ENCODE measurements at regions not wholly inside any gene's neighbourhood (a gene's known extent, or its start where the extent isn't known, plus 50 kb on each side); places are given as distances from the start of the nearest gene placed in this dataset.

GRCh38 chr3:143901105-143901504 lies 52.8 kb upstream of the SLC9A9 start:
- Histone ChIP-seq H3K4me3 (no peak overlapping the region), H3K9me3 (no peaks in the 10 kb centered on the region), H3K27ac (no peak overlapping the region), H3K36me3 (no peaks in the 10 kb centered on the region), H3K4me1 (peaks cover 0 to 3% (median 0%) of the 10 kb centered on the region in 4 donors), H3K27me3 (no peaks in the 10 kb centered on the region)
- no peak for TF ChIP-seq POLR2A (IDR thresholded peaks at IDR 0.05)
- TF ChIP-seq EP300 (IDR thresholded peaks at IDR 0.05): no peak
- TF ChIP-seq CTCF (IDR thresholded peaks at IDR 0.05): no peak
- no peak for DNase-seq (ENCODE audit: low spot score in 2 of 2)

DNA sequence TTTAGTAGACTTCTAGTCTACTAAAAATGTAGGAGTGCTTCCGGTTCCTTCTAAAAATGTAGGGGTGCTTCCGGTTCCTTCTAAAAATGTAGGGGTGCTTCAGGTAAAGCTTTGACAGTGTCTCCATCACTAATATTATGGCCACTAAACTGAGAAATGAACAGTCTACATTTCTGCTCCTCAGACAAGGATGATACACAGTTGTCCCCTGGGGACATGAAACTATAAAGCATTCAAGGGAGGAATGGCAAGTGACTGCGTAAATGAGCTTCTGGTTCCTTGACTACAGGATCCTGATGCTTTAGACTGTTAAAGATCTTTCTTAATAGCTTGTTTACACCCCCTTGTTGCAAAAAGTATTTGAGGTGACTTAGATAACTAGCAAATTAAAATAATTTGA lies 53.9 kb upstream of the SLC9A9 start:
- no peak for DNase-seq (ENCODE audit: low spot score in 2 of 2)
- H3K27ac ChIP-seq: no peak overlapping the region
- H3K27me3 ChIP-seq: no peaks in the 10 kb centered on the region
- H3K9me3 ChIP-seq: no peaks in the 10 kb centered on the region
- no peaks in the 10 kb centered on the region for H3K36me3 ChIP-seq
- no peak overlapping the region for H3K4me3 ChIP-seq
- WGBS, 2 donors: 91 to 92% methylated on average over 3 of the region's 3 CpGs
- peaks cover 0 to 3% (median 0%) of the 10 kb centered on the region in 4 donors for H3K4me1 ChIP-seq
- no peak for TF ChIP-seq EP300 (IDR thresholded peaks at IDR 0.05)
- no peak for TF ChIP-seq CTCF (IDR thresholded peaks at IDR 0.05)
- no peak for TF ChIP-seq POLR2A (IDR thresholded peaks at IDR 0.05)

DNA sequence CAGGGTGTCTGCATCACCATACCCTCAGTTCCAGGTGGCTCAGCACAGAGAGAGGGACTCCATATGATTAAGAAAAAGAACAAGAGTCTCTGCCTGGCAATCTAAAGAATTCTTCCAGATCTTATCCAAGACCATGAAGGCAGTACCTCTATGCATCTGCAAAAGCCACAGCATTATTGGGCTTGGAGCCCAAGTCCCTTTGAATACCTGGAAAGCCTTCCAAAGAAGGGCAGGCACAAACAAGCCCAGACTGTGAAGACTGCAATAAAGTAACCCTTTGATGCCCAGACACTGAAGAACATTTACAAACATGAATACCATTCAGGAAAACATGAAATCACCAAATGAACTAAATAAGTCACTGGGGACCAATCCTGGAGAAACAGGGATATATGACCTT lies 60.9 kb upstream of the DIPK2A start:
- Histone ChIP-seq H3K4me3 (no peak overlapping the region), H3K27ac (no peak overlapping the region), H3K9me3 (no peaks in the 10 kb centered on the region), H3K4me1 (no peaks in the 10 kb centered on the region), H3K27me3 (no peaks in the 10 kb centered on the region), H3K36me3 (no peaks in the 10 kb centered on the region)
- no peak for DNase-seq (ENCODE audit: low spot score in 2 of 2)
- TF ChIP-seq EP300 (IDR thresholded peaks at IDR 0.05) (no peak), POLR2A (IDR thresholded peaks at IDR 0.05) (no peak), CTCF (IDR thresholded peaks at IDR 0.05) (no peak)

GRCh38 chr3:143914257-143914656 lies 57.4 kb upstream of the DIPK2A start:
- H3K27ac ChIP-seq: no peak overlapping the region
- no peaks in the 10 kb centered on the region for H3K4me1 ChIP-seq
- no peak overlapping the region for H3K4me3 ChIP-seq
- WGBS, 2 donors: 57 to 59% methylated on average over 2 of the region's 2 CpGs
- no peaks in the 10 kb centered on the region for H3K9me3 ChIP-seq
- no peaks in the 10 kb centered on the region for H3K27me3 ChIP-seq
- DNase-seq (ENCODE audit: low spot score in 2 of 2): no peak
- TF ChIP-seq EP300 (IDR thresholded peaks at IDR 0.05) (no peak), CTCF (IDR thresholded peaks at IDR 0.05) (no peak), POLR2A (IDR thresholded peaks at IDR 0.05) (no peak)
- no peaks in the 10 kb centered on the region for H3K36me3 ChIP-seq

GRCh38 chr3:143918848-143919247 lies 52.8 kb upstream of the DIPK2A start:
- Histone ChIP-seq H3K4me1 (no peaks in the 10 kb centered on the region), H3K4me3 (no peak overlapping the region), H3K27me3 (no peaks in the 10 kb centered on the region), H3K9me3 (no peaks in the 10 kb centered on the region), H3K27ac (no peak overlapping the region), H3K36me3 (no peaks in the 10 kb centered on the region)
- no peak for DNase-seq (ENCODE audit: low spot score in 2 of 2)
- TF ChIP-seq CTCF (IDR thresholded peaks at IDR 0.05) (no peak), EP300 (IDR thresholded peaks at IDR 0.05) (no peak), POLR2A (IDR thresholded peaks at IDR 0.05) (no peak)
- 68 to 78% methylated on average over 1 of the region's 1 CpG for WGBS, 2 donors
